Neural progenitor cell (in vitro differentiated cells): ENCODE measurements at regions not wholly inside any gene's neighbourhood (a gene's known extent, or its start where the extent isn't known, plus 50 kb on each side); places are given as distances from the start of the nearest gene placed in this dataset.

Source experiments
- DNase-seq: peaks from one replicate; pipeline ENCODE4 v3.0.0-alpha.2; 2016; ENCODE audit warnings: low spot score
- H2AFZ ChIP-seq: fragments of 200-600 bp; sonication (generic); replicated peaks from 2 replicates; pipeline ENCODE4 v1.6.1; 2016; ENCODE audit warnings: antibody characterized with exemption
- H3F3A ChIP-seq: fragments of 200-600 bp; sonication (generic); 2 replicates; pipeline ENCODE4 v1.6.1; 2016; ENCODE audit warnings: antibody characterized with exemption, low read depth
- H3K27ac ChIP-seq: fragments of 200-600 bp; sonication (generic); 2 replicates; pipeline ENCODE4 v1.5.1; 2016; ENCODE audit warnings: mild to moderate bottlenecking
- H3K27me3 ChIP-seq: fragments of 200-600 bp; sonication (generic); 2 replicates; pipeline ENCODE4 v1.6.1; 2016; ENCODE audit warnings: mild to moderate bottlenecking, moderate library complexity
- H3K36me3 ChIP-seq: fragments of 200-600 bp; sonication (generic); 2 replicates; pipeline ENCODE4 v1.5.1; 2016
- H3K4me1 ChIP-seq: fragments of 200-600 bp; sonication (generic); 2 replicates; pipeline ENCODE4 v1.6.1; 2016; ENCODE audit warnings: mixed run types
- H3K4me2 ChIP-seq: fragments of 200-600 bp; sonication (generic); 2 replicates; pipeline ENCODE4 v1.6.1; 2016
- H3K4me3 ChIP-seq: fragments of 200-600 bp; sonication (generic); 2 replicates; pipeline ENCODE4 v1.5.1; 2016
- H3K79me2 ChIP-seq: fragments of 200-600 bp; sonication (generic); 2 replicates; pipeline ENCODE4 v1.6.1; 2016; ENCODE audit warnings: low read depth
- H3K9ac ChIP-seq: fragments of 200-600 bp; sonication (generic); 2 replicates; pipeline ENCODE4 v1.6.1; 2016
- H3K9me3 ChIP-seq: fragments of 200-600 bp; sonication (generic); 2 replicates; pipeline ENCODE4 v1.5.1; 2016; ENCODE audit warnings: low read depth
- H4K20me1 ChIP-seq: fragments of 200-600 bp; sonication (generic); 2 replicates; pipeline ENCODE4 v1.6.1; 2016; ENCODE audit warnings: low read depth
- H3K27ac Mint-ChIP-seq: 3 replicates; pipeline ENCODE4 v1.8.0; 2021; ENCODE audit warnings: mixed read lengths
- H3K27me3 Mint-ChIP-seq: 2 replicates; pipeline ENCODE4 v1.8.0; 2022; ENCODE audit warnings: low read depth, mild to moderate bottlenecking, inconsistent platforms, moderate library complexity, mixed read lengths; ENCODE audit not compliant: insufficient read depth
- H3K36me3 Mint-ChIP-seq: 3 replicates; pipeline ENCODE4 v1.8.0; 2021; ENCODE audit warnings: mixed read lengths
- H3K4me1 Mint-ChIP-seq: 3 replicates; pipeline ENCODE4 v1.8.0; 2021; ENCODE audit warnings: mixed read lengths
- H3K4me3 Mint-ChIP-seq: 3 replicates; pipeline ENCODE4 v1.8.0; 2021; ENCODE audit warnings: mild to moderate bottlenecking, moderate library complexity, mixed read lengths
- H3K9me3 Mint-ChIP-seq: 3 replicates; pipeline ENCODE4 v1.8.0; 2020; ENCODE audit warnings: mixed read lengths
- EZH2 ChIP-seq: fragments of 200-600 bp; sonication (generic); IDR thresholded peaks from 2 replicates; pipeline ENCODE4 v1.6.1; 2017; ENCODE audit warnings: antibody characterized with exemption, mild to moderate bottlenecking, moderate library complexity
- EZH2phosphoT487 ChIP-seq: fragments of 200-600 bp; sonication (generic); IDR thresholded peaks from 2 replicates; pipeline ENCODE4 v1.6.1; 2017; ENCODE audit warnings: antibody characterized with exemption
- TF ChIP-seq, protein P1 (sequence below): fragments of 200-600 bp; sonication (generic); IDR thresholded peaks from 2 replicates; pipeline ENCODE4 v1.5.1; 2017; ENCODE audit warnings: antibody characterized with exemption, mild to moderate bottlenecking

DNA sequence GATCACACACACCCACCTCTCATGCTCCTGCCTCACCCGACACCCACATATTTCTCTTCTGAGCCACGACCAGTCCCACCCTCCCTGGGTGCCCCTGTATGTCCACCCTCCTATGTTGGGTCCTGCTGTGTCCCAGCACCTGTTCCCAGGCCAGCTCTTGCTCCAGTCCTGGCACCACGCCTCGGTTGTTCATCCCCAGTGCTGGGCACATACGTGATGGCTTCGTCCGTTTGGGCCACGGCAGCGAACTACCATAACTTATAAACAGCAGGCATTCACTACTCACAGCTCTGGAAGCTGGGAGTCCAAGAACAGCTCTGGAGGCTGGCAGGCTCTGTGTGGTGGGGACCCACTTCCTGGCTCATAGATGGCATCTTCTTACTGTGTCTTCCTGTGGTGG lies 116.9 kb downstream of the BRD1 start:
- Mint-ChIP-seq H3K27me3 (peaks cover 26% of the 10 kb centered on the region), H3K4me1 (no peaks in the 10 kb centered on the region), H3K27ac (no peak overlapping the region), H3K9me3 (peaks cover 4% of the 10 kb centered on the region), H3K36me3 (no peaks in the 10 kb centered on the region), H3K4me3 (no peak overlapping the region)
- H3K9me3 ChIP-seq, result no peaks in the 10 kb centered on the region
- H3F3A ChIP-seq, result peaks cover 5% of the 10 kb centered on the region
- H3K9ac ChIP-seq, result no peak overlapping the region
- H3K27ac ChIP-seq, result no peak overlapping the region
- no peak overlapping the region for H3K4me2 ChIP-seq
- peaks cover 33% of the 10 kb centered on the region for H3K27me3 ChIP-seq
- H2AFZ ChIP-seq, result no peak overlapping the region
- H3K4me1 ChIP-seq, result no peaks in the 10 kb centered on the region
- H3K79me2 ChIP-seq, result no peaks in the 10 kb centered on the region
- TF ChIP-seq, protein P1, sequence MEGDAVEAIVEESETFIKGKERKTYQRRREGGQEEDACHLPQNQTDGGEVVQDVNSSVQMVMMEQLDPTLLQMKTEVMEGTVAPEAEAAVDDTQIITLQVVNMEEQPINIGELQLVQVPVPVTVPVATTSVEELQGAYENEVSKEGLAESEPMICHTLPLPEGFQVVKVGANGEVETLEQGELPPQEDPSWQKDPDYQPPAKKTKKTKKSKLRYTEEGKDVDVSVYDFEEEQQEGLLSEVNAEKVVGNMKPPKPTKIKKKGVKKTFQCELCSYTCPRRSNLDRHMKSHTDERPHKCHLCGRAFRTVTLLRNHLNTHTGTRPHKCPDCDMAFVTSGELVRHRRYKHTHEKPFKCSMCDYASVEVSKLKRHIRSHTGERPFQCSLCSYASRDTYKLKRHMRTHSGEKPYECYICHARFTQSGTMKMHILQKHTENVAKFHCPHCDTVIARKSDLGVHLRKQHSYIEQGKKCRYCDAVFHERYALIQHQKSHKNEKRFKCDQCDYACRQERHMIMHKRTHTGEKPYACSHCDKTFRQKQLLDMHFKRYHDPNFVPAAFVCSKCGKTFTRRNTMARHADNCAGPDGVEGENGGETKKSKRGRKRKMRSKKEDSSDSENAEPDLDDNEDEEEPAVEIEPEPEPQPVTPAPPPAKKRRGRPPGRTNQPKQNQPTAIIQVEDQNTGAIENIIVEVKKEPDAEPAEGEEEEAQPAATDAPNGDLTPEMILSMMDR, result no peak
- TF ChIP-seq EZH2phosphoT487, result no peak
- no peak for TF ChIP-seq EZH2
- peaks cover 8% of the 10 kb centered on the region for H4K20me1 ChIP-seq
- no peak for DNase-seq
- no peaks in the 10 kb centered on the region for H3K36me3 ChIP-seq
- no peak overlapping the region for H3K4me3 ChIP-seq

DNA sequence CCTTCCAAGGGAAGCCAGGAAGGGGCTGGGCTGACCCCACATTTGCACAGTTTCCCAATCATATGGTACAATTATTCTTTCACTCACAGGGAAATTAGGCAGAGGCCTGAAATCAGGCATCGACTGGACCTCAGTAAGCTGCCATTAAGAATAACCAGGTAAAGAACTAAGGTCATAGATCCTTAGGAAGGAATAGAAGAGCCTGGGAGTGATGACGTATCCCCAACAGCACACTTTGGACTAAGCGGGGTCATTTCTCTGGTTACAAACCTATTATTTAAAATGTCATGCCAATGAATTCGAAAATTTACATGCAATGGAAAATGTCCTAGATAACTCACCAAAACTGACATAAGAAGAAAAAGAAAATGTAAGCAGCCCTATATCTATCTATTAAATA lies 118.2 kb downstream of the BRD1 start:
- Mint-ChIP-seq H3K4me3 (no peak overlapping the region), H3K4me1 (no peaks in the 10 kb centered on the region), H3K9me3 (peaks cover 4% of the 10 kb centered on the region), H3K36me3 (no peaks in the 10 kb centered on the region), H3K27me3 (peaks cover 25% of the 10 kb centered on the region), H3K27ac (no peak overlapping the region)
- Histone ChIP-seq H3K79me2 (no peaks in the 10 kb centered on the region), H3K9me3 (no peaks in the 10 kb centered on the region), H3K4me2 (no peak overlapping the region), H2AFZ (no peak overlapping the region), H3K27ac (no peak overlapping the region), H3K4me3 (no peak overlapping the region), H3K36me3 (no peaks in the 10 kb centered on the region), H3K4me1 (no peaks in the 10 kb centered on the region), H3K27me3 (peaks cover 21% of the 10 kb centered on the region), H3F3A (peaks cover 5% of the 10 kb centered on the region), H4K20me1 (peaks cover 8% of the 10 kb centered on the region), H3K9ac (no peak overlapping the region)
- DNase-seq, result no peak
- TF ChIP-seq, protein P1, result no peak
- TF ChIP-seq EZH2 (no peak), EZH2phosphoT487 (no peak)

DNA sequence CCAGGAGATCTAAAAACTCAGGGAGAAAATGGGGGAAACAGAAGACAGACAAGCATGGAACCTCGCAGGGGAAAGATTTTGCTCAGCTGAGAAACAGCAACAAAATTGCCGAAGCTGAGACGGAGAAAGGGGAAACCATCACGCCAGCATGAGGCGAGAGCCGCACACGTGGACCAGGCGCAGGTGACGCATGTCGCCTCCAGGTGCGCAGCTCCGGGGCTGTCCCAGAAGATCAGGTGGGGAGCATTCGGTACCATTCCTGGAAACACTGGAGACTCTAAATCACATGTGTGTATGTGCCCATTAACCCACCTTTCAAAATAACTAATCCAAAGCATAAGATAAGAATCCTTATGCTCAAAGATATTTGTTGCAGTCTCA lies 121.7 kb downstream of the BRD1 start:
- TF ChIP-seq EZH2phosphoT487 (no peak), EZH2 (no peak)
- TF ChIP-seq, protein P1, result no peak
- H3K36me3 ChIP-seq, result no peaks in the 10 kb centered on the region
- H3K4me1 ChIP-seq, result no peaks in the 10 kb centered on the region
- no peaks in the 10 kb centered on the region for H3F3A ChIP-seq
- no peaks in the 10 kb centered on the region for H4K20me1 ChIP-seq
- Mint-ChIP-seq H3K9me3 (peaks cover 10% of the 10 kb centered on the region), H3K27me3 (peaks cover 14% of the 10 kb centered on the region), H3K4me1 (no peaks in the 10 kb centered on the region), H3K27ac (no peak overlapping the region), H3K36me3 (no peaks in the 10 kb centered on the region), H3K4me3 (no peak overlapping the region)
- no peaks in the 10 kb centered on the region for H3K9me3 ChIP-seq
- H3K4me2 ChIP-seq, result no peak overlapping the region
- H2AFZ ChIP-seq, result no peak overlapping the region
- no peak overlapping the region for H3K27ac ChIP-seq
- DNase-seq, result no peak
- no peak overlapping the region for H3K9ac ChIP-seq
- no peaks in the 10 kb centered on the region for H3K79me2 ChIP-seq
- H3K4me3 ChIP-seq, result no peak overlapping the region
- H3K27me3 ChIP-seq, result no peaks in the 10 kb centered on the region
